ENCODE measurements at regions not wholly inside any gene's neighbourhood (a gene's known extent, or its start where the extent isn't known, plus 50 kb on each side); places are given as distances from the start of the nearest gene placed in this dataset.

DNA sequence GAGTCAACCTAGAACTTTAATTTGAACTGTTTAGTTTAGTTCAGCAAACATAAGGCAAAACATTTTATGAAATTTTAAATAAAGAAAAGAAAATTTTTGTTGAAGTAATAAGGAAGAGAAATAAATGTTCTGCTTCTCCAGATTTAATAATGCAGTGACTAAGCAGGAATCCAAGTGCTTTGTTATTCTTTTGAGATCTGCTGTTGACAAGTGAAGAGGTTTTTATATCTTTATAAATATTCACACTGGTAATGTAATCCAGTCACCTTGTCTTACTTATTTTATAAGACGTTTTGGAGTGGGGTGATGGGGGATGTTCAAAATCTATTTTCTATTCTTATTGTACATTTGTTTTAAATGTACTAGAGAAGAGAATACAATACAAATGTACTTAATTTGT, 725.9 kb upstream of the CCDC179 start:
- H4K8ac ChIP-seq (ENCODE audit: low read depth, low read length) = no peak overlapping the region
- H3K4me2 ChIP-seq (ENCODE audit: insufficient read depth, low read length, poor library complexity, severe bottlenecking) = no peak overlapping the region
- H3K27ac ChIP-seq (replicated peaks; ENCODE audit: low read length) = no peak overlapping the region
- no peak overlapping the region for H4K91ac ChIP-seq (ENCODE audit: low read depth, low read length, poor library complexity)
- H2BK12ac ChIP-seq (ENCODE audit: low read length) = no peak overlapping the region
- no peaks in the 10 kb centered on the region for H3K4me1 ChIP-seq (ENCODE audit: control insufficient read depth in 2 of 2, insufficient read depth in 1 of 2, low read depth in 1 of 2, low read length in 2 of 2)
- H2BK5ac ChIP-seq (ENCODE audit: low read length) = no peak overlapping the region
- no peaks in the 10 kb centered on the region for H3K36me3 ChIP-seq (replicated peaks in 1 of 2; ENCODE audit: control insufficient read depth in 2 of 2, insufficient read depth in 2 of 2, low read length in 2 of 2)
- no CpG with 5 or more reads among the region's 1 CpG for WGBS, 2 donors (ENCODE audit: extremely low coverage in 2 of 2, insufficient read length in 2 of 2, insufficient replicate concordance in 1 of 2)
- no peak overlapping the region for H3K4me3 ChIP-seq (ENCODE audit: low read length in 2 of 2)
- H3K14ac ChIP-seq (ENCODE audit: low read length) = no peak overlapping the region
- H3K9me3 ChIP-seq (replicated peaks in 1 of 2; ENCODE audit: control insufficient read depth in 2 of 2, insufficient read depth in 1 of 2, low read depth in 1 of 2, low read length in 2 of 2) = no peaks in the 10 kb centered on the region
- H3K4ac ChIP-seq (ENCODE audit: low read length) = no peak overlapping the region
- H3K18ac ChIP-seq (ENCODE audit: low read length) = no peak overlapping the region
- no peak overlapping the region for H2BK120ac ChIP-seq (ENCODE audit: low read depth, low read length)
- no peaks in the 10 kb centered on the region for H3K79me1 ChIP-seq (ENCODE audit: low read depth, low read length)
- H3K27me3 ChIP-seq (ENCODE audit: control insufficient read depth in 3 of 3, insufficient read depth in 3 of 3, low read depth in 1 of 3, low read length in 3 of 3) = no peaks in the 10 kb centered on the region
- no peak overlapping the region for H3K9ac ChIP-seq (ENCODE audit: low read depth, low read length, poor library complexity)
- no peak overlapping the region for H2AK5ac ChIP-seq (ENCODE audit: low read depth, low read length)
- H2AFZ ChIP-seq (ENCODE audit: low read length) = no peak overlapping the region
- no peak overlapping the region for H3K23ac ChIP-seq (ENCODE audit: low read depth, low read length, poor library complexity)
- H2BK15ac ChIP-seq (ENCODE audit: low read length) = no peak overlapping the region
- no peak for DNase-seq (ENCODE audit: low spot score)

DNA sequence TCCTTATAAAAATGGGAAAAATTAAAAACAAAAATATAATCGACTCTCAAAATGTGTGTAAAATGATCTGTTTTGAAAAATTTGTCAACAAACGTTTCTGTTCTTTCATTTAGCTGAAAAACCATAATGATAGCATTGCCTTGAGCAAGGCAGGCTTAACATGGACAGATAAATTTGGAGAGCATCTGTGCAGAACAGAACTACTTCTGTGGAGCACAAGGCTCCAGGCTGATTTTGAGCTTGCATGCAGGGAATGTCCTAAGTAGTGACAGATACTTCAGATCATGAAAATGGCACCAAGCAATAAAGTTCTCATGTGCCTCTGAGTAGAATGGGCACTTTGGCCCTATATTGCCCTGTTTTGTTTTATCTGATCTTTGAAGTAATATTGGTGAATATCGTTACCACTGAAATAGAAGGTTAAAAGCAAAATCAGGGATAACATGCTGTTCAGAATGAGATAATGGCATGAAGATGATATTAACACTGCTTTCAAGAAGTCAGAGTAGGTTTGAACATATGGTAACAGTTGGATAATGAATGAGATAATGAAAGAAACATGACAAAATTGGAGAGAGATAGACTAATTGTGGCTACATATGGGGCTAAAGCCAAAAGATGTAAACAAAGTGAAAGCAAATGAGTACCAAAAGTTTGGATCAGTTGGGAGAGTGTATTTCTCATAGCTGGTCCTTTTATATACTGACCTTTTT, 730.5 kb upstream of the CCDC179 start:
- H3K27ac ChIP-seq (replicated peaks; ENCODE audit: low read length) = no peak overlapping the region
- H2AK5ac ChIP-seq (ENCODE audit: low read depth, low read length) = no peak overlapping the region
- no peaks in the 10 kb centered on the region for H3K9me3 ChIP-seq (replicated peaks in 1 of 2; ENCODE audit: control insufficient read depth in 2 of 2, insufficient read depth in 1 of 2, low read depth in 1 of 2, low read length in 2 of 2)
- H2BK15ac ChIP-seq (ENCODE audit: low read length) = no peak overlapping the region
- H3K4ac ChIP-seq (ENCODE audit: low read length) = no peak overlapping the region
- H4K8ac ChIP-seq (ENCODE audit: low read depth, low read length) = no peak overlapping the region
- H3K36me3 ChIP-seq (replicated peaks in 1 of 2; ENCODE audit: control insufficient read depth in 2 of 2, insufficient read depth in 2 of 2, low read length in 2 of 2) = no peaks in the 10 kb centered on the region
- H3K79me1 ChIP-seq (ENCODE audit: low read depth, low read length) = no peaks in the 10 kb centered on the region
- no peak overlapping the region for H3K9ac ChIP-seq (ENCODE audit: low read depth, low read length, poor library complexity)
- no peak overlapping the region for H2BK12ac ChIP-seq (ENCODE audit: low read length)
- no peak overlapping the region for H3K18ac ChIP-seq (ENCODE audit: low read length)
- no peaks in the 10 kb centered on the region for H3K4me1 ChIP-seq (ENCODE audit: control insufficient read depth in 2 of 2, insufficient read depth in 1 of 2, low read depth in 1 of 2, low read length in 2 of 2)
- no CpG with 5 or more reads among the region's 3 CpGs for WGBS, 2 donors (ENCODE audit: extremely low coverage in 2 of 2, insufficient read length in 2 of 2, insufficient replicate concordance in 1 of 2)
- no peak overlapping the region for H3K4me2 ChIP-seq (ENCODE audit: insufficient read depth, low read length, poor library complexity, severe bottlenecking)
- H3K14ac ChIP-seq (ENCODE audit: low read length) = no peak overlapping the region
- H4K91ac ChIP-seq (ENCODE audit: low read depth, low read length, poor library complexity) = no peak overlapping the region
- H3K4me3 ChIP-seq (ENCODE audit: low read length in 2 of 2) = no peak overlapping the region
- H2AFZ ChIP-seq (ENCODE audit: low read length) = no peak overlapping the region
- no peaks in the 10 kb centered on the region for H3K27me3 ChIP-seq (ENCODE audit: control insufficient read depth in 3 of 3, insufficient read depth in 3 of 3, low read depth in 1 of 3, low read length in 3 of 3)
- no peak for DNase-seq (ENCODE audit: low spot score)
- no peak overlapping the region for H3K23ac ChIP-seq (ENCODE audit: low read depth, low read length, poor library complexity)
- H2BK5ac ChIP-seq (ENCODE audit: low read length) = no peak overlapping the region
- no peak overlapping the region for H2BK120ac ChIP-seq (ENCODE audit: low read depth, low read length)

DNA sequence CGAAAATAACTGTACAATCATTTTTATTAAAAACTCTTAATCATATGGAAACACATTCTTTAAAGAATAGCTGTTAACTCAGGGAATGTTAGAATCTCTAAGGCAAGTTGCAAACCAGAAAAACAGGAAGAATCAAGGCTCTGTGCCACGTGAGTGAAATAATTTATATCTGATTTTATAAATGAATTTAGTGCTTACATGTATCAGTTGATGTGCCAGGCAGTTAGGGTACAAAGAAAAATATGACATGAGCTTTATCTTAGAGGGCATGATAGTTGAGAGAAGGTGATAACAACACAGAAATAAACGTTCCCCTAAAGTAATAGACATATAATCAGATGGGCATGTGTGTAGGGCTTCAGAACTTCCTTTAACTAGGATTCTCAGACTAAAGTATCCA, 734.5 kb upstream of the CCDC179 start:
- H3K36me3 ChIP-seq (replicated peaks in 1 of 2; ENCODE audit: control insufficient read depth in 2 of 2, insufficient read depth in 2 of 2, low read length in 2 of 2) = no peaks in the 10 kb centered on the region
- H3K4me3 ChIP-seq (ENCODE audit: low read length in 2 of 2) = no peak overlapping the region
- H4K91ac ChIP-seq (ENCODE audit: low read depth, low read length, poor library complexity) = no peak overlapping the region
- H3K9me3 ChIP-seq (replicated peaks in 1 of 2; ENCODE audit: control insufficient read depth in 2 of 2, insufficient read depth in 1 of 2, low read depth in 1 of 2, low read length in 2 of 2) = no peaks in the 10 kb centered on the region
- H2BK15ac ChIP-seq (ENCODE audit: low read length) = no peak overlapping the region
- H2BK5ac ChIP-seq (ENCODE audit: low read length) = no peak overlapping the region
- no peak overlapping the region for H3K23ac ChIP-seq (ENCODE audit: low read depth, low read length, poor library complexity)
- H2BK12ac ChIP-seq (ENCODE audit: low read length) = no peak overlapping the region
- no peaks in the 10 kb centered on the region for H3K27me3 ChIP-seq (ENCODE audit: control insufficient read depth in 3 of 3, insufficient read depth in 3 of 3, low read depth in 1 of 3, low read length in 3 of 3)
- H4K8ac ChIP-seq (ENCODE audit: low read depth, low read length) = no peak overlapping the region
- no peak overlapping the region for H3K4me2 ChIP-seq (ENCODE audit: insufficient read depth, low read length, poor library complexity, severe bottlenecking)
- H3K4me1 ChIP-seq (ENCODE audit: control insufficient read depth in 2 of 2, insufficient read depth in 1 of 2, low read depth in 1 of 2, low read length in 2 of 2) = no peaks in the 10 kb centered on the region
- H2AK5ac ChIP-seq (ENCODE audit: low read depth, low read length) = no peak overlapping the region
- DNase-seq (ENCODE audit: low spot score) = no peak
- H3K9ac ChIP-seq (ENCODE audit: low read depth, low read length, poor library complexity) = no peak overlapping the region
- no peak overlapping the region for H3K4ac ChIP-seq (ENCODE audit: low read length)
- whole genome bisulfite sequencing, 2 donors (ENCODE audit: extremely low coverage in 2 of 2, insufficient read length in 2 of 2, insufficient replicate concordance in 1 of 2) = no CpG with 5 or more reads among the region's 3 CpGs
- no peak overlapping the region for H3K27ac ChIP-seq (replicated peaks; ENCODE audit: low read length)
- no peaks in the 10 kb centered on the region for H3K79me1 ChIP-seq (ENCODE audit: low read depth, low read length)
- H2AFZ ChIP-seq (ENCODE audit: low read length) = no peak overlapping the region
- no peak overlapping the region for H2BK120ac ChIP-seq (ENCODE audit: low read depth, low read length)
- H3K18ac ChIP-seq (ENCODE audit: low read length) = no peak overlapping the region
- H3K14ac ChIP-seq (ENCODE audit: low read length) = no peak overlapping the region

DNA sequence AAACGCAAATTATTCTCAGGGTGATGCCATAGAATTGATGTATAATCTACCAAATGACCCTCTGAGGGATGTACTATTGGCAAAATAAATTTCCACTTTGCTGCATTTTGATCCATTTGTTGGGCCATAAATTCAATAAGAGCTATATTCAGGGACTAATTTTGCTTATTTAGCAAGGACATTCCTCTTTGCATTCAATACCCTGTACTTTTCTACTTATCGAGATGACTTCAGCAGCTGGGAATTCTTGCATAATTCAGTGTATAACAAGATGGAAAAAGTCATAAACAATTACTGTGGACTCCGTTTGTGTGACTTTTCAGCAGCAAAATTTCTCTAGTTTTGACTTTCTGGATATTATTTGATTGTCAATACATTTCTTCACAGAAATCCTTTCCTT, 744.7 kb upstream of the CCDC179 start:
- no peak overlapping the region for H3K9ac ChIP-seq (ENCODE audit: low read depth, low read length, poor library complexity)
- no peaks in the 10 kb centered on the region for H3K36me3 ChIP-seq (replicated peaks in 1 of 2; ENCODE audit: control insufficient read depth in 2 of 2, insufficient read depth in 2 of 2, low read length in 2 of 2)
- H4K8ac ChIP-seq (ENCODE audit: low read depth, low read length) = no peak overlapping the region
- no peak for DNase-seq (ENCODE audit: low spot score)
- no peak overlapping the region for H3K14ac ChIP-seq (ENCODE audit: low read length)
- H3K27me3 ChIP-seq (ENCODE audit: control insufficient read depth in 3 of 3, insufficient read depth in 3 of 3, low read depth in 1 of 3, low read length in 3 of 3) = no peaks in the 10 kb centered on the region
- H3K18ac ChIP-seq (ENCODE audit: low read length) = no peak overlapping the region
- no CpG with 5 or more reads among the region's 3 CpGs for WGBS, 2 donors (ENCODE audit: extremely low coverage in 2 of 2, insufficient read length in 2 of 2, insufficient replicate concordance in 1 of 2)
- H3K4me3 ChIP-seq (ENCODE audit: low read length in 2 of 2) = no peak overlapping the region
- H2BK120ac ChIP-seq (ENCODE audit: low read depth, low read length) = no peak overlapping the region
- H3K4me1 ChIP-seq (ENCODE audit: control insufficient read depth in 2 of 2, insufficient read depth in 1 of 2, low read depth in 1 of 2, low read length in 2 of 2) = no peaks in the 10 kb centered on the region
- H3K4me2 ChIP-seq (ENCODE audit: insufficient read depth, low read length, poor library complexity, severe bottlenecking) = no peak overlapping the region
- H3K79me1 ChIP-seq (ENCODE audit: low read depth, low read length) = no peaks in the 10 kb centered on the region
- H3K4ac ChIP-seq (ENCODE audit: low read length) = no peak overlapping the region
- no peak overlapping the region for H2BK5ac ChIP-seq (ENCODE audit: low read length)
- no peak overlapping the region for H3K27ac ChIP-seq (replicated peaks; ENCODE audit: low read length)
- no peak overlapping the region for H2BK15ac ChIP-seq (ENCODE audit: low read length)
- H2AFZ ChIP-seq (ENCODE audit: low read length) = no peak overlapping the region
- H2AK5ac ChIP-seq (ENCODE audit: low read depth, low read length) = no peak overlapping the region
- H3K9me3 ChIP-seq (replicated peaks in 1 of 2; ENCODE audit: control insufficient read depth in 2 of 2, insufficient read depth in 1 of 2, low read depth in 1 of 2, low read length in 2 of 2) = no peaks in the 10 kb centered on the region
- no peak overlapping the region for H4K91ac ChIP-seq (ENCODE audit: low read depth, low read length, poor library complexity)
- H2BK12ac ChIP-seq (ENCODE audit: low read length) = no peak overlapping the region
- no peak overlapping the region for H3K23ac ChIP-seq (ENCODE audit: low read depth, low read length, poor library complexity)
